T47D (cell line): ENCODE measurements at regions not wholly inside any gene's neighbourhood (a gene's known extent, or its start where the extent isn't known, plus 50 kb on each side); places are given as distances from the start of the nearest gene placed in this dataset.
"Not testable (repeated sequence)": the region's sequence is repeated elsewhere in the genome, so short reads cannot be mapped to it uniquely, and the experiment has no call there.

Experiments used
- DNase-seq, 2 experiments: peaks; one replicate each; pipeline versions ENCODE4 v3.0.0 to v3.0.0-alpha.2; 2011 to 2012; ENCODE audit warnings: low read depth in 1 of 2, low spot score in 1 of 2
- JUND ChIP-seq: IDR thresholded peaks from 2 replicates; pipeline ENCODE4 v1.6.1; 2012; ENCODE audit warnings: low read depth
- in situ Hi-C: cut with HindIII; loops from 2 replicates; pipeline ENCODE4 v1.10.0; 2016; ENCODE audit warnings: low sequenced_read_pairs, low pct_unique_long_range_greater_than_20kb

- no peak for TF ChIP-seq JUND
- in situ Hi-C loops, result no loop called here
- DNase-seq, result peak in 1 of 2 experiments; percentile 47
Measured at GRCh38 chr7:52749880-52750279, 285.6 kb upstream of the POM121L12 start.

GRCh38 chr7:52747817-52748216 lies 287.6 kb upstream of the POM121L12 start:
- in situ Hi-C loops, result no loop called here
- no peak for TF ChIP-seq JUND

GRCh38 chr7:52741670-52742290 lies 293.7 kb upstream of the POM121L12 start:
- no peak for TF ChIP-seq JUND
- in situ Hi-C loops, result no loop called here
- no peak for DNase-seq

More at GRCh38 chr7:52747817-52748216, 287.6 kb upstream of the POM121L12 start:
- DNase-seq, result no peak

GRCh38 chr7:52735656-52736055 lies 299.8 kb upstream of the POM121L12 start:
- DNase-seq, result peak in 1 of 2 experiments; percentile 59
- in situ Hi-C loops, result no loop called here
- no peak for TF ChIP-seq JUND

GRCh38 chr7:52728683-52729082 lies 306.8 kb upstream of the POM121L12 start:
- in situ Hi-C loops, result not testable (repeated sequence)
- TF ChIP-seq JUND, result peak; percentile 43; the same call in 1 of the 2 replicates
- peak in 1 of 2 experiments; percentile 90 for DNase-seq

- in situ Hi-C loops, result no loop called here
- TF ChIP-seq JUND, result no peak
- DNase-seq, result no peak
Measured at GRCh38 chr7:52727632-52728031, 307.8 kb upstream of the POM121L12 start.

GRCh38 chr7:52726986-52727385 lies 308.4 kb upstream of the POM121L12 start:
- in situ Hi-C loops, result no loop called here
- 0 out of 2 replicates have a peak, but pooled peaks have one; percentile 30 for TF ChIP-seq JUND
- DNase-seq, result peak in 1 of 2 experiments; percentile 51

GRCh38 chr7:52726493-52726892 lies 308.9 kb upstream of the POM121L12 start:
- in situ Hi-C loops, result no loop called here
- TF ChIP-seq JUND, result no peak
- no peak for DNase-seq

GRCh38 chr7:52723606-52724005 lies 311.8 kb upstream of the POM121L12 start:
- no peak for TF ChIP-seq JUND
- in situ Hi-C loops, result no loop called here

GRCh38 chr7:52720856-52721255 lies 314.6 kb upstream of the POM121L12 start:
- in situ Hi-C loops, result no loop called here
- no peak for TF ChIP-seq JUND
- DNase-seq, result peak in 1 of 2 experiments; percentile 62

More at GRCh38 chr7:52723606-52724005, 311.8 kb upstream of the POM121L12 start:
- no peak for DNase-seq

GRCh38 chr7:52719677-52720076 lies 315.8 kb upstream of the POM121L12 start:
- in situ Hi-C loops, result no loop called here
- peak; percentile 11 to 89 for DNase-seq
- TF ChIP-seq JUND, result peak; percentile 95

GRCh38 chr7:52715701-52716100 lies 319.7 kb upstream of the POM121L12 start:
- no peak for TF ChIP-seq JUND
- peak in 1 of 2 experiments; percentile 90 for DNase-seq
- in situ Hi-C loops, result no loop called here

- in situ Hi-C loops, result no loop called here
- DNase-seq, result peak in 1 of 2 experiments; percentile 48
- TF ChIP-seq JUND, result no peak
Measured at GRCh38 chr7:52712938-52713337, 322.5 kb upstream of the POM121L12 start.

- in situ Hi-C loops, result no loop called here
- TF ChIP-seq JUND, result no peak
Measured at GRCh38 chr7:52711951-52712350, 323.5 kb upstream of the POM121L12 start.

More at GRCh38 chr7:52711951-52712350, 323.5 kb upstream of the POM121L12 start:
- no peak for DNase-seq
